GM18520 (cell line): ENCODE measurements at regions not wholly inside any gene's neighbourhood (a gene's known extent, or its start where the extent isn't known, plus 50 kb on each side); places are given as distances from the start of the nearest gene placed in this dataset.

Experiments used
- ATAC-seq: cut with Tn5 transposase; IDR thresholded peaks from one replicate; pipeline ENCODE4 v1.9.1; 2021; ENCODE audit not compliant: unreplicated experiment

- ATAC-seq, result no peak
Observed at GRCh38 chr1:239816081-239816782, 275.5 kb upstream of the FMN2 start.

DNA sequence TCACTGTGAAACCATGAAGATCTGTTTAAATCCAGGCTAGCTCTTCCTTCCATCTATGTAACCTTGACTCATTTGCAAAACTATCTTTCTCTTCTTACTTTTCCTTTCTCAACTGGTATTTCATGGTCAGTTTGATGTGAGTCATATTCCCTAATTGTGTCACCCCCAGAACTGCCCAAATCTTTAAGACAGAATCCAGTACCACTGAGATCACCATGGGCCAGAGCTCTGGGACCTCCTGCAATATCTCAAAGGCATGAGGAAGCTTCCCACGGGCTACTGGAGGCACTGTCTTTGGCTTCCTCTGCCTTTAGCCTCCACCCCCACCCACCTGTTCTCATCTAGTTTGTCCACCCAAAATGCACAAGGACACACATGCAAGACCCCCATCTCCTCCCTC, 274.4 kb upstream of the FMN2 start:
- ATAC-seq, result no peak

DNA sequence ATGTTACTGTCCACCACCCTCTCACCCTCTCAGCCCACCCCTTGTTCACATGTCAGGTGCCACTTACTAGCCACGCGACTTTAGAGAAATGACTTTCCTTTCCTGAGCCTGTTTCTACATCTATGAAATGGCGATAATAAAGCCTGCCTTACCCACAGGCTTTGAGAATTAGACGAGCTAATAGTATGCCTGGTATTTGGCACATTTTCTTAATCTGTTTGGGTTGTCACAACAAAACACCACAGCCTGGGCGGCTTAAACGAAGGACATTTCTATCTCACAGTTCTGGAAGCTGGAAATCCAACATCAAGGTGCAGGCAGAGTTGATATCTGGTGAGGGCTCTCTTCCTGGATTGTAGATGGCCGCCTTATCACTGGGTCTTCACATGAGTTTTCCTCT, 273.9 kb upstream of the FMN2 start:
- no peak for ATAC-seq

GRCh38 chr1:239819096-239819495, 272.6 kb upstream of the FMN2 start:
- no peak for ATAC-seq

GRCh38 chr1:239819756-239820250, 271.9 kb upstream of the FMN2 start:
- no peak for ATAC-seq

DNA sequence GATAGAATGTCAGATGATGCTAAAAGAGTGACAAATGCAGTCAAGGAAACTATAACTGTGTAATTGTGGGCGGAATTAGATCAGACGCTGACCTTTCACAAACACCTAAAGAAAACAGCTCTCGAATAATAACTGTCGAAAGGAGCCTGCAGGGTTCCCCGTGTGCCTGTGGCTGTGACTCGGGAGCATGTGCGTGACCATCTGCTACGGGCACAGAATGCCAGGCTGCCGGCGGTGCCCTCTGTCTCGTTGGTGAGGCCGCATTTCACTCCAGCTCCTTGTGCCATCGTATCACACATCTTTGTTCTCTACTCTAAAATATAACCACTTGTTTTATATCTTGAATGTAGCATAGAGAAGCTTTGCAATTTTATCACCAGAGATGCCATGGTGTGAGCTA, 267.8 kb upstream of the FMN2 start:
- ATAC-seq, result no peak

- no peak for ATAC-seq
Observed at GRCh38 chr1:239826211-239826610, 265.5 kb upstream of the FMN2 start.

DNA sequence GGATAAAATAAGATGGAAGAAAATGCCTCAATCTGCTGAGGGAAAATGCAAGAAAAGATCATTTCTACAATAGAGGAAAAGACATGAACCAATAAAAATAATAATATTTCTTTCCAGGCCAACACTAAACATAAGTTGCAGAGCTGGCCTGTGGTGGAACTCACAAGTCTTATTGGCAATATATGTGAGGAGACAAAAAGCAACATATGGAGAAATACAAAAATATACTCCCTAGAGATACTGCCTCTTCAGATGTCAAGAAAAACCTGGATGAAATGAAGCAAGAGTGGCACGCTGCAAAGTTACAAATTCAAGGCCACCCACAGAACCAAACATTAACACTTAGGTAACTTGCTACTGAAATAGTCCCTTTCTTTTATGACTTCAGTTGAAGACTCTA, 264.9 kb upstream of the FMN2 start:
- no peak for ATAC-seq

DNA sequence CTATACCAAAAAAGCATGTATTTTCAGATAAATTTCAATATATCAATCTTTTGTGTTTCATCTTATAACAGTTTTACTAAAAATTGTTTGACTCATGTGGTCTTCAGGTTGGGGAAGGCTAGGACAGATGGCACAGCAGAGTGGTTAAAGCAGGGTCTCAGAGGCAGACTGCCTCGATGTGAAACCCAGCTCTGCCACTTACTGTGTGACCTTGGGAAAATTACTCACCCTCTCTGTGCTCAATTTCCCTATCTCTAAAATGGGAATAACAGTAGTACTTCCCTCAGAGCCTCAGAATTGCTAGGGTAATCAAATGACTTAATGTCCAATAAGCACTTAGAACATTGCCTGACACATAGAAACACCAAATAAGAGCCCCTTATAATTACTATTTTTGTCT, 262.1 kb upstream of the FMN2 start:
- no peak for ATAC-seq

- no peak for ATAC-seq
Observed at GRCh38 chr1:239831577-239832355, 259.9 kb upstream of the FMN2 start.

- no peak for ATAC-seq
Observed at GRCh38 chr1:239833723-239834122, 258.0 kb upstream of the FMN2 start.

DNA sequence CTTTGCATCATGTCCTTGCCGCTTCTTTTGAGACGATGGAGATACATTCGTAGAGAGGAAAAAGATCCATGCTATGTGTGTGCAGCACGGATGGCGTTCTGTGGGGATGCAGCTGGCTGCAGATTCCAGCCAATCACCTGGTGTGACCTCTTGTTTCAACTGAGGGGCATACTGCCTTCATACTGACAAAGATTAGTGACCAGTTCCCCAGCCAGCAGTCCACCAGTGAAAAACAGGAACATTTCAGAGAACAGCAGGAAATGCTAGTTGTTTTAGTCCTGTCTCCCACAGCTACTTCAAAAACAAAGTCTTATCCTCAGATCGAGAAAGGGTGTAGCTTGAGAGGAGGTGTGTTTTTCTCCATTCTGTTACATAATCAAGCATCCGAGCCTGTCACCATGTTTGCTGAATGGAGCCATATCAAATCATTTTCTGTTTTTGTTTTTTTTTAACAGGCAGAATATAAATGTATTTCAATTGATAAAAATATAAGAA, 255.7 kb upstream of the FMN2 start:
- ATAC-seq, result no peak

DNA sequence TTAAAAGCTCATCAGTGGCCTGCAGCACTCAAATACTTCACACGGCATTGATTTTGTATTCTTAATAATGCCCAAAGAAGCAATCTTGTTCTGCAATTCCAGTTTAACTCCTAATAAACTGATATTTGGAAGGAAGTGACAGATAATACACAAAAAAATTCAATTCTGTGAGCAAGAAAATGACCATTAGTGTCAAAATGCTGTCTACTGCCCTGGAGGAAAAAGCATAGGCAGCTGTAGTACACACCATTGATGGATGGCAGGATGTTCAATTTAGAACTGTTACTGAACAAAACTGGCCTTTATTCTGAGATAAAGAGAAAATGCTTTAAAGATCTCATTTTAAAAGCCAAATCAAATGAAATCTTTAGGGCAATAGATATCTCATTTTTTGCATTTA, 251.3 kb upstream of the FMN2 start:
- ATAC-seq, result no peak

DNA sequence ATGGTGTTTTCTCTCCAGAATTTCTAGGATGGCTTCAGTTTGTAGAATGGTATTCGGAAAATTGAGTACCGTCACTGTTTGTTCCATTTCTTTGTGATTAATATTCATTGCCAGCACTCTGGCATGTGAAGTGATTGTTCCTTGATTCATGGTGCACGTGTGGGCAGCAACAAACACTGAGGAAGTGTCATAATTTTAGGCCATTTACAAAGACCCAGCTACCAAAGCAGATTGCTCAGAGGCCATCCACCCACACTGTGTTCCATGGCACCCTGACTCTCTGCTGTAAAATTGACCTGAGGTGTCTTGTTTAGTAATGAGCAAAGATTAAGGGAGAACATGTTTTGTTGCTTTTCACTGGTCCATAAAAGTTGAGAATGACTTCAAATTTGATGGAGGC, 250.9 kb upstream of the FMN2 start:
- no peak for ATAC-seq

GRCh38 chr1:239841631-239842030, 250.1 kb upstream of the FMN2 start:
- no peak for ATAC-seq

DNA sequence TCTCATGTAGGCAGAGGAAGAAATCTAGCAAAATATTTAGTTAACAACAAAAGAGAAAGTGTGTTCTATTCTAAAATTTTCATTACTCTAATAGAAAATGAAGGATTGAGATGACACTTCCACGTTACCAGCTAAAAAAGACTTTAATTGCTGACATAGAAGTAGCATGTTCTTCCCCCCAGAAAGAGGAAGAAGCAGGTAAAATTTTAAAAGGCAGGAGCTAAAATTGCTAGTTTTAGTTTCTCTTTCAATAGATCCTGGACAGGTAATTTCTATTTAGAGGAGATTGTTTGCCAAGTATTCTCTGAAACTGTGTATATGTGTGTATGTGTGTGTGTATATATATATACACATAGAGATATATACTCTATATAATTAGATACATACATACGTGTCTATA, 248.1 kb upstream of the FMN2 start:
- no peak for ATAC-seq

DNA sequence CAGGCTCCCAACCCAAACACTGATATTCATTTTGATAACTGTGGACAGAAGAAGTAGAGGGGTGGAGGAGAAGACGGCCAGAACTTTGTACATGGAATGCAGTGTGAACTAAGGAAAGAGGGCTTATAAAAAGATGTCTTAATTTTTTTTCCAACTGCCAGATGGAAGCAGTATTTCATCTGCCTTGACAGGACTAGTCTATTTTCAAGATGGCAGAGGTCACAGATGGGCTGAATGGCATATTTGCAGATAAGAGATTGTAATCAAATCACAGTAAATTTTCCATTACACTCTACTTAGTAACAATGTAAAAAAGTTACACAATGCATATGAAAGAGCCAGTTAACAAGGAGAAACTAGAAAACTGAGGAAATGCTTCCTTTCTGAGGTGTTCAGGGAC, 246.8 kb upstream of the FMN2 start:
- ATAC-seq, result no peak

- no peak for ATAC-seq
Observed at GRCh38 chr1:239854922-239855321, 236.8 kb upstream of the FMN2 start.

DNA sequence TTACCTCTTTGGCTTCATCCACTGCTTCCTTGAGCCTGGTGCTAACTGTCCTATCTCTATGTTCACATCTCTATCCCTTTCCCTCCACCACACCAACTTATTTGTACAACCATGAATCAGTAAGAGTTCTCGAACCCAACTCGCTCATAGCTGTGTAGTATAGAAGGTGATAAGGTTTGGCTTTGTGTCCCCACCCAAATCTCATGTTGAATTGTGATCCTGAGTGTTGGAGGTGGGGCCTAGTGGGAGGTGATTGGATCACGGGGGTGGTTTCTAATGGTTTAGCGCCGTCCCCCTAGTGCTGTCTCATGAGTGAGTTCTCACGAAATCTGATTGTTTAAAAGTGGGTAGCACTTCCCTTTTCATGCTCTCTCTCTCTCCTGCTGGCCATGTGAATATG, 235.6 kb upstream of the FMN2 start:
- no peak for ATAC-seq

DNA sequence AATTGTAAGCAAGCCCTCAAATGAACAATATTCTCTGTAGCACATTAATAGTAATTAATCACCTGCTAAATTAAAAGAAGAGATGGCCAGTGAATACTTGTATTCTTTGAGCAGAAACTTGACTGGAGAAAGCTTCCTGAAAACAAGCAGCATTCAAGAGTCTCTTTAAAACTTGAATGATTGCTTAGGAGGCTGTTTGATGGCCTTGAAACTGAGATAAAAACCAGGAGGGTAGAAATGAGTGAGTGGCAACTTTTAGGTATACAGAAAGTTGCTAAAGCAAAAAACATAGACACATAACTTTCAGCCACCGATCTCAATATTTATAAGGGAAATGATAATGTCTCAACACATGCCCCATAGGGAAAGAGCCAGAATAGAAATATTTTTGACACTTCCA, 234.8 kb upstream of the FMN2 start:
- ATAC-seq, result no peak

DNA sequence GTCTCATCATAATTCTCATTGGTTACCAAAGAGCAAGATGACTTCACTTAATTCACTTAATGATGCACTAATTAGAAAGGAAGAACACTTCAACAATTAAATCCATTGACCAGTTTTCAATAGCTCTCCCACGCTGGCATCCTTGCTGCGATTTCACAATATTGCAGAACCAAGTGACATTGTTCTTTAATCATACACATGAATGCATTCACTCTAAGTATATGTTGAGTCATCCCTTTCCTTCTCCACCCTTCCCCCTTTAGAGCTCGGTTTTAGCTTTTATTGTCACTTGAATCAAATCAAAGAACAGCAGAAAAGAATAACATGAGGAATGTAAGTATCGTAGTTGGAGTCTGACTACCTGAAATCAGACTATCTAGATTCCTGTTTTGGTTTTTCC, 233.6 kb upstream of the FMN2 start:
- ATAC-seq, result no peak

- no peak for ATAC-seq
Observed at GRCh38 chr1:239858529-239858928, 233.2 kb upstream of the FMN2 start.
